ENCODE measurements at regions not wholly inside any gene's neighbourhood (a gene's known extent, or its start where the extent isn't known, plus 50 kb on each side); places are given as distances from the start of the nearest gene placed in this dataset.

DNA sequence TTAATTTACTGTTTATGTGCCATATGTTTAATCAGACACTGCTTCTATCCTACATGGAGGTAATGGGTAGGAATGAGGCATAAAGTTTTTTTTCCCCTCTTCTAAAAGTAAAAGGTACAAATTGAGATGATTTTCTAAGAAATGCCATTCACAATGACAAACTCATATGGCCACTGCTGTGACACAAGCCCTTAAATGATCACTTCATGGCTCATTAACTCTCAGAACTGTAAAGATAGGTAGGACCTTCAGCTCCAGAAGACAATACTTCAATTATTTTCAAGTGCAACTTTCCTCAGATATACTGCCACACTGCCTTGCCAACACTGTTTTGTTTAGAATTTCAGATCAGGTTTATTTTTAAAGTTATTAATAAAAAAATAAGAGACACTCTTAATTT lies 362.9 kb upstream of the ZNF608 start:
- TF ChIP-seq ZBTB7A (IDR thresholded peaks at IDR 0.05; ENCODE audit: low read depth) (no peak), CREB1 (IDR thresholded peaks at IDR 0.05; ENCODE audit: low read depth) (no peak), TEAD4 (IDR thresholded peaks at IDR 0.05) (peak; percentile 54; the same call in 1 of the 2 replicates), TCF12 (IDR thresholded peaks at IDR 0.05; ENCODE audit: low read depth) (no peak), TAF1 (IDR thresholded peaks at IDR 0.05; ENCODE audit: low read depth) (no peak), EP300 (IDR thresholded peaks at IDR 0.05; ENCODE audit: borderline replicate concordance) (0 out of 2 replicates have a peak, but pooled peaks have one; percentile 15), NFIC (IDR thresholded peaks at IDR 0.05) (peak; percentile 44; the same call in 1 of the 2 replicates)

GRCh38 chr5:125109816-125110215 lies 363.4 kb upstream of the ZNF608 start:
- TF ChIP-seq TAF1 (IDR thresholded peaks at IDR 0.05; ENCODE audit: low read depth) (no peak), RAD21 (IDR thresholded peaks at IDR 0.05; ENCODE audit: low read depth) (no peak), EGR1 (IDR thresholded peaks at IDR 0.05) (no peak), NFIC (IDR thresholded peaks at IDR 0.05) (no peak), EP300 (IDR thresholded peaks at IDR 0.05; ENCODE audit: borderline replicate concordance) (no peak)

DNA sequence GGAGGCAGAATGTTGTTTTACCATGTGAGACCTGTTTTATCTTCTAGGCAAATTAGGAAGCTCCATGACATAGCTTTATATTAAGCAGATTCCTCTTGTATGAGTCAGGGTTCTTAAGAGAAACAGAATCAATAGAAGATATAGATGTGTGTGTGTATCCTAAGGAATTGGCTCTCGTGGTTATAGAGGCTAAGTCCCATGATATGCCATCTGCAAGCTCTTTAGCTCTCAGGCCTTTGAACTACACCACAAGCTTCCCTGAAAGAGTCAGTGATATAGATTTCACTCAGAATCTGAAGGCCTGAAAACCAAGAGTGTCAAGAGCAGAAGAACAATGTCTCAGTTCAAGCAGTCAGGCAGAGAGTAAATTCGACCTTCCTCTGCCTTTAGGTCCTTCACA lies 365.8 kb upstream of the ZNF608 start:
- TF ChIP-seq CEBPB (IDR thresholded peaks at IDR 0.05) (no peak), EGR1 (IDR thresholded peaks at IDR 0.05) (no peak), MAX (IDR thresholded peaks at IDR 0.05) (no peak), YY1 (IDR thresholded peaks at IDR 0.05; ENCODE audit: low read depth) (no peak)
- TF ChIP-seq, protein P1, sequence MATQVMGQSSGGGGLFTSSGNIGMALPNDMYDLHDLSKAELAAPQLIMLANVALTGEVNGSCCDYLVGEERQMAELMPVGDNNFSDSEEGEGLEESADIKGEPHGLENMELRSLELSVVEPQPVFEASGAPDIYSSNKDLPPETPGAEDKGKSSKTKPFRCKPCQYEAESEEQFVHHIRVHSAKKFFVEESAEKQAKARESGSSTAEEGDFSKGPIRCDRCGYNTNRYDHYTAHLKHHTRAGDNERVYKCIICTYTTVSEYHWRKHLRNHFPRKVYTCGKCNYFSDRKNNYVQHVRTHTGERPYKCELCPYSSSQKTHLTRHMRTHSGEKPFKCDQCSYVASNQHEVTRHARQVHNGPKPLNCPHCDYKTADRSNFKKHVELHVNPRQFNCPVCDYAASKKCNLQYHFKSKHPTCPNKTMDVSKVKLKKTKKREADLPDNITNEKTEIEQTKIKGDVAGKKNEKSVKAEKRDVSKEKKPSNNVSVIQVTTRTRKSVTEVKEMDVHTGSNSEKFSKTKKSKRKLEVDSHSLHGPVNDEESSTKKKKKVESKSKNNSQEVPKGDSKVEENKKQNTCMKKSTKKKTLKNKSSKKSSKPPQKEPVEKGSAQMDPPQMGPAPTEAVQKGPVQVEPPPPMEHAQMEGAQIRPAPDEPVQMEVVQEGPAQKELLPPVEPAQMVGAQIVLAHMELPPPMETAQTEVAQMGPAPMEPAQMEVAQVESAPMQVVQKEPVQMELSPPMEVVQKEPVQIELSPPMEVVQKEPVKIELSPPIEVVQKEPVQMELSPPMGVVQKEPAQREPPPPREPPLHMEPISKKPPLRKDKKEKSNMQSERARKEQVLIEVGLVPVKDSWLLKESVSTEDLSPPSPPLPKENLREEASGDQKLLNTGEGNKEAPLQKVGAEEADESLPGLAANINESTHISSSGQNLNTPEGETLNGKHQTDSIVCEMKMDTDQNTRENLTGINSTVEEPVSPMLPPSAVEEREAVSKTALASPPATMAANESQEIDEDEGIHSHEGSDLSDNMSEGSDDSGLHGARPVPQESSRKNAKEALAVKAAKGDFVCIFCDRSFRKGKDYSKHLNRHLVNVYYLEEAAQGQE (IDR thresholded peaks at IDR 0.05; ENCODE audit: low read depth): no peak
- TF ChIP-seq, protein P2, sequence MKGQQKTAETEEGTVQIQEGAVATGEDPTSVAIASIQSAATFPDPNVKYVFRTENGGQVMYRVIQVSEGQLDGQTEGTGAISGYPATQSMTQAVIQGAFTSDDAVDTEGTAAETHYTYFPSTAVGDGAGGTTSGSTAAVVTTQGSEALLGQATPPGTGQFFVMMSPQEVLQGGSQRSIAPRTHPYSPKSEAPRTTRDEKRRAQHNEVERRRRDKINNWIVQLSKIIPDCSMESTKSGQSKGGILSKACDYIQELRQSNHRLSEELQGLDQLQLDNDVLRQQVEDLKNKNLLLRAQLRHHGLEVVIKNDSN (IDR thresholded peaks at IDR 0.05): no peak

DNA sequence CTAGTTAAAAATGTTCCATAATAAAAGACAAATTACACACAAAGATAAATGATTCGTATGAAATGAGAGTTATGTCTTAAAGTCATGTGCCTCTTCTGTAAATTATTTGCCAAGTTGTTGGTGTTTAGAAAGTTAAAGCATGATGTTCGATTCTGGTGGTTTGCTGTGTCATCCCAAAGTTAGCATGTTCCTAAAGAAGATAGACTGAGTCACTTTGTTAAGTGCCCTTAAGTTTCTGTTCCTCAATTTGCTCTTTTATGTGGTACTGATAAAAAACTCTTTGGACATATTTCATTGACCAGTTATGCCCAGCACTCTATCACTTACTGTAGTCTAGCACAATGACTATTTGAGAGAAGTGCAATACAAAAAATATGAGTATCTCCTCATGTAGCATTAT lies 366.9 kb upstream of the ZNF608 start:
- TF ChIP-seq CREB1 (IDR thresholded peaks at IDR 0.05; ENCODE audit: low read depth) (no peak), TEAD4 (IDR thresholded peaks at IDR 0.05) (no peak), TAF1 (IDR thresholded peaks at IDR 0.05; ENCODE audit: low read depth) (no peak), EP300 (IDR thresholded peaks at IDR 0.05; ENCODE audit: borderline replicate concordance) (no peak), RAD21 (IDR thresholded peaks at IDR 0.05; ENCODE audit: low read depth) (no peak), NFIC (IDR thresholded peaks at IDR 0.05) (no peak), EGR1 (IDR thresholded peaks at IDR 0.05) (no peak), CEBPB (IDR thresholded peaks at IDR 0.05) (no peak), YY1 (IDR thresholded peaks at IDR 0.05; ENCODE audit: low read depth) (no peak)
- TF ChIP-seq, protein P2 (IDR thresholded peaks at IDR 0.05): no peak

DNA sequence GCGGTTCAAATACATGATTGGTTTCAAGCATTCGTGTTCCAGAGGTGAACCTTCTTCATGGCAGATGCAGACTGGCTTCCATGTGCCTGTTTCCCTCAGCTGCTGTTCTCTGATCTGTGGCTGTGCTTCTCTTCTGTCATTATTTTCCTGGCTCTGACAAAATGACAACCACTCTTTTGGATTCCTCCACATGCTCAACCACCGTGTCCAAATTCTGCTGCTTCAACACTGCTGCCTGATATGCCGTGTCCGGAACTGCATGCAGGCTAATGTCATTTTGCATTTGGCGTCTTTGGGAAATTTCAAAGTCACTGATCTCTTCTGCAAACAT lies 368.7 kb upstream of the ZNF608 start:
- TF ChIP-seq EP300 (IDR thresholded peaks at IDR 0.05; ENCODE audit: borderline replicate concordance): no peak
- no peak for TF ChIP-seq TCF12 (IDR thresholded peaks at IDR 0.05; ENCODE audit: low read depth)
- TF ChIP-seq, protein P1 (IDR thresholded peaks at IDR 0.05; ENCODE audit: low read depth): no peak
- no peak for TF ChIP-seq NFIC (IDR thresholded peaks at IDR 0.05)
- TF ChIP-seq, protein P2 (IDR thresholded peaks at IDR 0.05): no peak
- TF ChIP-seq ZBTB7A (IDR thresholded peaks at IDR 0.05; ENCODE audit: low read depth): no peak
- no peak for TF ChIP-seq RAD21 (IDR thresholded peaks at IDR 0.05; ENCODE audit: low read depth)
- no peak for TF ChIP-seq TAF1 (IDR thresholded peaks at IDR 0.05; ENCODE audit: low read depth)
- no peak for TF ChIP-seq CEBPB (IDR thresholded peaks at IDR 0.05)
- TF ChIP-seq FOXM1 (IDR thresholded peaks at IDR 0.05; ENCODE audit: borderline replicate concordance, low read depth): no peak
- TF ChIP-seq TEAD4 (IDR thresholded peaks at IDR 0.05): no peak
- no peak for TF ChIP-seq YY1 (IDR thresholded peaks at IDR 0.05; ENCODE audit: low read depth)

DNA sequence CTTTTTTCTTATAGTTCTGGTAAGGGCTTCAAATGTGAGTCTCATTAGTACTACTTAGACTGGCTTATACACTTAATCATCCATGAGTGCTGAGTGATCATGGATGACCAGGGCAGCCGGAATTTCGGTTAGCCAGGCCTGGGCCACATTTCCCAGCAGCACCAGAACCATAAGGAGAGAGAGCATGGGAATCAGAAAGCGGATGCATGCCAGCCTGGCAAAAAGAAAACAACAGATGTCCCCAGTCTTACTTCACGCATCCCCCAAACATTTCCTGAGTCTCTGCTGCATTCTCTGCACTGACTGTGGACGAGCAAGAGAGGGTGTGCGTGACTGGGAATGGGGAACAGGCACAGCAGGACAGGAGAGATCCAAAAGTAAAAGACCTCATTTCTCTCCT lies 371.1 kb upstream of the ZNF608 start:
- TF ChIP-seq, protein P2 (IDR thresholded peaks at IDR 0.05): no peak
- TF ChIP-seq MAX (IDR thresholded peaks at IDR 0.05): no peak
- no peak for TF ChIP-seq CEBPB (IDR thresholded peaks at IDR 0.05)
- TF ChIP-seq YY1 (IDR thresholded peaks at IDR 0.05; ENCODE audit: low read depth): no peak
- TF ChIP-seq TAF1 (IDR thresholded peaks at IDR 0.05; ENCODE audit: low read depth): no peak
- no peak for TF ChIP-seq CREB1 (IDR thresholded peaks at IDR 0.05; ENCODE audit: low read depth)
- TF ChIP-seq NFIC (IDR thresholded peaks at IDR 0.05): no peak
- TF ChIP-seq ZBTB7A (IDR thresholded peaks at IDR 0.05; ENCODE audit: low read depth): no peak
- no peak for TF ChIP-seq EP300 (IDR thresholded peaks at IDR 0.05; ENCODE audit: borderline replicate concordance)
- TF ChIP-seq TEAD4 (IDR thresholded peaks at IDR 0.05): no peak
- no peak for TF ChIP-seq EGR1 (IDR thresholded peaks at IDR 0.05)
- no peak for TF ChIP-seq RAD21 (IDR thresholded peaks at IDR 0.05; ENCODE audit: low read depth)
- TF ChIP-seq TCF12 (IDR thresholded peaks at IDR 0.05; ENCODE audit: low read depth): no peak
- TF ChIP-seq FOXM1 (IDR thresholded peaks at IDR 0.05; ENCODE audit: borderline replicate concordance, low read depth): no peak
- TF ChIP-seq, protein P1 (IDR thresholded peaks at IDR 0.05; ENCODE audit: low read depth): no peak
